ENCODE measurements at regions not wholly inside any gene's neighbourhood (a gene's known extent, or its start where the extent isn't known, plus 50 kb on each side); places are given as distances from the start of the nearest gene placed in this dataset.
"Not testable (repeated sequence)": the region's sequence is repeated elsewhere in the genome, so short reads cannot be mapped to it uniquely, and the experiment has no call there.

GRCh38 chr18:14952444-14953077, 204.6 kb downstream of the ANKRD30B start:
- DNase-seq (ENCODE audit: low spot score); intact Hi-C loops (cut with DNase I): not testable (repeated sequence)

- DNase-seq (ENCODE audit: low spot score), result no peak
- intact Hi-C loops (cut with DNase I), result no loop called here
These were observed 210.7 kb downstream of the ANKRD30B start for GRCh38 chr18:14958701-14959100.

- intact Hi-C loops (cut with DNase I), result no loop called here
- peak; percentile 41 for DNase-seq (ENCODE audit: low spot score)
These were observed 211.6 kb downstream of the ANKRD30B start for GRCh38 chr18:14959550-14959949.

GRCh38 chr18:14961991-14962390, 214.0 kb downstream of the ANKRD30B start:
- intact Hi-C loops (cut with DNase I), result no loop called here
- no peak for DNase-seq (ENCODE audit: low spot score)

GRCh38 chr18:14962626-14963025, 214.7 kb downstream of the ANKRD30B start:
- no peak for DNase-seq (ENCODE audit: low spot score)
- intact Hi-C loops (cut with DNase I), result no loop called here

- intact Hi-C loops (cut with DNase I), result no loop called here
- DNase-seq (ENCODE audit: low spot score), result peak; percentile 44
These were observed 215.3 kb downstream of the ANKRD30B start for GRCh38 chr18:14963246-14963645.

- no peak for DNase-seq (ENCODE audit: low spot score)
- intact Hi-C loops (cut with DNase I), result no loop called here
These were observed 216.0 kb downstream of the ANKRD30B start for GRCh38 chr18:14964002-14964401.

- intact Hi-C loops (cut with DNase I), result no loop called here
These were observed 216.4 kb downstream of the ANKRD30B start for GRCh38 chr18:14964406-14964805.

GRCh38 chr18:14964976-14965375, 217.0 kb downstream of the ANKRD30B start:
- DNase-seq (ENCODE audit: low spot score); intact Hi-C loops (cut with DNase I): not testable (repeated sequence)

More at GRCh38 chr18:14964406-14964805, 216.4 kb downstream of the ANKRD30B start:
- peak; percentile 39 for DNase-seq (ENCODE audit: low spot score)

- intact Hi-C loops (cut with DNase I), result no loop called here
These were observed 217.6 kb downstream of the ANKRD30B start for GRCh38 chr18:14965553-14965952.

GRCh38 chr18:14967246-14967645, 219.3 kb downstream of the ANKRD30B start:
- intact Hi-C loops (cut with DNase I); DNase-seq (ENCODE audit: low spot score): not testable (repeated sequence)

More at GRCh38 chr18:14965553-14965952, 217.6 kb downstream of the ANKRD30B start:
- DNase-seq (ENCODE audit: low spot score), result no peak

GRCh38 chr18:14969500-14969899, 221.5 kb downstream of the ANKRD30B start:
- intact Hi-C loops (cut with DNase I), result no loop called here
- no peak for DNase-seq (ENCODE audit: low spot score)

GRCh38 chr18:14970027-14970426, 222.1 kb downstream of the ANKRD30B start:
- intact Hi-C loops (cut with DNase I), result no loop called here
- no peak for DNase-seq (ENCODE audit: low spot score)

GRCh38 chr18:14971461-14972185, 223.7 kb downstream of the ANKRD30B start:
- no peak for DNase-seq (ENCODE audit: low spot score)
- intact Hi-C loops (cut with DNase I), result no loop called here

- DNase-seq (ENCODE audit: low spot score); intact Hi-C loops (cut with DNase I): not testable (repeated sequence)
These were observed 225.4 kb downstream of the ANKRD30B start for GRCh38 chr18:14973421-14973820.

- intact Hi-C loops (cut with DNase I), result no loop called here
- no peak for DNase-seq (ENCODE audit: low spot score)
These were observed 226.1 kb downstream of the ANKRD30B start for GRCh38 chr18:14974088-14974487.

- intact Hi-C loops (cut with DNase I), result no loop called here
These were observed 226.6 kb downstream of the ANKRD30B start for GRCh38 chr18:14974576-14974975.

GRCh38 chr18:14975431-14975830, 227.5 kb downstream of the ANKRD30B start:
- intact Hi-C loops (cut with DNase I), result no loop called here
- no peak for DNase-seq (ENCODE audit: low spot score)

More at GRCh38 chr18:14974576-14974975, 226.6 kb downstream of the ANKRD30B start:
- DNase-seq (ENCODE audit: low spot score), result no peak

GRCh38 chr18:14976736-14977430, 228.9 kb downstream of the ANKRD30B start:
- no peak for DNase-seq (ENCODE audit: low spot score)
- intact Hi-C loops (cut with DNase I), result no loop called here

- intact Hi-C loops (cut with DNase I), result no loop called here
- DNase-seq (ENCODE audit: low spot score), result no peak
These were observed 230.2 kb downstream of the ANKRD30B start for GRCh38 chr18:14978191-14978590.
